B cell (primary cell): ENCODE measurements at regions not wholly inside any gene's neighbourhood (a gene's known extent, or its start where the extent isn't known, plus 50 kb on each side); places are given as distances from the start of the nearest gene placed in this dataset.

Experiments used
- ATAC-seq: fragments of 200-7000 bp; cut with Tn5 transposase; one replicate; pipeline ENCODE4 v1.10.0; 2021; ENCODE audit warnings: low read depth, mild to moderate bottlenecking, moderate number of reproducible peaks, moderate library complexity
- CTCF ChIA-PET: fragments of 350-600 bp; sonication (Branson Sonifier 250); formaldehyde crosslinking; loops from one replicate; lab custom pipeline; 2021; ENCODE audit warnings: antibody characterized with exemption, inconsistent platforms; lab: Charles Lee
- POLR2A ChIA-PET: fragments of 350-600 bp; sonication (Branson Sonifier 250); formaldehyde crosslinking; loops from one replicate; lab custom pipeline; 2021; ENCODE audit warnings: antibody characterized with exemption; lab: Charles Lee
- DNase-seq: peaks from one replicate; pipeline ENCODE4 v3.0.0; 2013
- H2AFZ ChIP-seq: 2 replicates; pipeline ENCODE4 v1.6.1; 2012; ENCODE audit warnings: mild to moderate bottlenecking, low read depth, low read length; ENCODE audit not compliant: insufficient read depth, poor library complexity, severe bottlenecking
- H3K27ac ChIP-seq, 2 donors: 1 replicate in 1 of 2; 2 replicates in 1 of 2; pipeline ENCODE4 v1.5.1; 2012 to 2013; ENCODE audit warnings: low read length in 2 of 2, mild to moderate bottlenecking in 2 of 2, moderate library complexity in 1 of 2
- H3K27me3 ChIP-seq, 4 experiments: fragments of 200-600 bp in 1 of 4; sonication (generic) in 1 of 4; replicated peaks in 1 of 4; 1 replicate in 2 of 4; 2 replicates in 2 of 4; pipeline versions ENCODE4 v1.6.1 to v1.7.0; 2013 to 2016; ENCODE audit warnings: low read length in 3 of 4, mild to moderate bottlenecking in 2 of 4, mixed read lengths in 1 of 4, moderate library complexity in 1 of 4; ENCODE audit not compliant: insufficient read depth in 4 of 4, control insufficient read depth in 3 of 4; ENCODE audit errors: control extremely low read depth in 1 of 4
- H3K36me3 ChIP-seq, 2 experiments: replicated peaks in 1 of 2; 1 replicate in 1 of 2; 2 replicates in 1 of 2; pipeline versions ENCODE4 v1.6.1 to v1.7.1; 2013; ENCODE audit warnings: low read length in 1 of 2; ENCODE audit not compliant: insufficient read depth in 2 of 2, control insufficient read depth in 1 of 2; ENCODE audit errors: control extremely low read depth in 1 of 2, extremely low read depth in 1 of 2
- H3K4me1 ChIP-seq, 2 donors: fragments of 200-600 bp in 1 of 2; sonication (generic) in 1 of 2; 1 replicate in 1 of 2; 2 replicates in 1 of 2; pipeline versions ENCODE4 v1.5.1 to v1.6.1; 2013 to 2017; ENCODE audit warnings: low read length in 2 of 2; ENCODE audit not compliant: control insufficient read depth in 2 of 2, insufficient read depth in 2 of 2
- H3K4me2 ChIP-seq: replicated peaks from 2 replicates; pipeline ENCODE3; 2012; ENCODE audit warnings: mild to moderate bottlenecking, low read depth, low read length; ENCODE audit not compliant: poor library complexity, severe bottlenecking
- H3K4me3 ChIP-seq, 5 experiments: fragments of 200-600 bp in 1 of 5; sonication (generic) in 1 of 5; 1 replicate in 3 of 5; 2 replicates in 2 of 5; pipeline versions ENCODE4 v1.5.1 to v1.7.0; 2011 to 2016; ENCODE audit warnings: low read length in 4 of 5, mild to moderate bottlenecking in 4 of 5, low read depth in 2 of 5, control low read depth in 1 of 5, moderate library complexity in 1 of 5; ENCODE audit not compliant: insufficient read depth in 1 of 5; ENCODE audit errors: control extremely low read depth in 1 of 5, extremely low read depth in 1 of 5
- H3K79me2 ChIP-seq: fragments of 200-600 bp; sonication (generic); one replicate; pipeline ENCODE4 v1.6.0; 2016; ENCODE audit warnings: low read length; ENCODE audit not compliant: control insufficient read depth, insufficient read depth
- H3K9ac ChIP-seq: fragments of 200-600 bp; sonication (generic); 2 replicates; pipeline ENCODE4 v1.6.1; 2017; ENCODE audit warnings: mild to moderate bottlenecking, low read length, moderate library complexity
- H3K9me3 ChIP-seq, 3 donors: one replicate each; pipeline versions ENCODE4 v1.6.1 to v1.7.1; 2013; ENCODE audit warnings: low read length in 2 of 3; ENCODE audit not compliant: control insufficient read depth in 2 of 3, insufficient read depth in 1 of 3; ENCODE audit errors: control extremely low read depth in 1 of 3
- H4K20me1 ChIP-seq: 2 replicates; pipeline ENCODE4 v1.6.0; 2012; ENCODE audit warnings: mild to moderate bottlenecking, low read length; ENCODE audit not compliant: insufficient read depth, control insufficient read depth, poor library complexity, severe bottlenecking
- H3K27ac Mint-ChIP-seq: one replicate; pipeline ENCODE4 v1.8.0; 2021; ENCODE audit warnings: mixed read lengths
- H3K27me3 Mint-ChIP-seq: one replicate; pipeline ENCODE4 v1.8.0; 2021; ENCODE audit warnings: mixed read lengths
- H3K4me1 Mint-ChIP-seq: one replicate; pipeline ENCODE4 v1.8.0; 2021; ENCODE audit warnings: mixed read lengths
- H3K4me3 Mint-ChIP-seq: one replicate; pipeline ENCODE4 v1.8.0; 2021; ENCODE audit warnings: mixed read lengths
- H3K9me3 Mint-ChIP-seq: one replicate; pipeline ENCODE4 v1.8.0; 2022; ENCODE audit warnings: mixed read lengths; ENCODE audit not compliant: insufficient read depth
- CTCF ChIP-seq: fragments of 200-600 bp; IDR thresholded peaks from one replicate; pipeline ENCODE4 v1.8.0; 2022; ENCODE audit warnings: antibody characterized with exemption, mild to moderate bottlenecking
- EZH2 ChIP-seq: IDR thresholded peaks from 2 replicates; pipeline ENCODE4 v1.6.1; 2012; ENCODE audit warnings: borderline replicate concordance, low read depth, mild to moderate bottlenecking, moderate library complexity, low read length; ENCODE audit not compliant: insufficient read depth, poor library complexity, severe bottlenecking
- WGBS: methylation state at CpG from one replicate; pipeline ENCODE4 v1.1.5; 2013; ENCODE audit warnings: missing lambda C conversion rate; ENCODE audit not compliant: insufficient coverage; 5-methylcytosine and 5-hydroxymethylcytosine counted together
- intact Hi-C: fragments of 100-400 bp; cut with micrococcal nuclease; formaldehyde crosslinking; loops from one replicate; pipeline ENCODE4 v1.10.0; 2022

GRCh38 chr15:81433462-81433861 lies 59.4 kb upstream of the TMC3 start:
- Histone ChIP-seq H3K4me2 (no peak overlapping the region), H3K36me3 (no peaks in the 10 kb centered on the region), H3K79me2 (no peaks in the 10 kb centered on the region), H3K9ac (no peak overlapping the region), H3K9me3 (no peaks in the 10 kb centered on the region), H3K4me3 (no peak overlapping the region), H2AFZ (no peak overlapping the region), H3K27ac (no peak overlapping the region), H3K27me3 (peaks cover 0 to 6% (median 2%) of the 10 kb centered on the region in 4 experiments), H4K20me1 (no peaks in the 10 kb centered on the region), H3K4me1 (no peaks in the 10 kb centered on the region)
- peaks cover 3% of the 10 kb centered on the region for H3K9me3 Mint-ChIP-seq
- CTCF ChIA-PET: no interaction called here
- H3K27ac Mint-ChIP-seq: no peak overlapping the region
- POLR2A ChIA-PET: no interaction called here
- H3K4me3 Mint-ChIP-seq: no peak overlapping the region
- ATAC-seq: no peak
- H3K27me3 Mint-ChIP-seq: peaks cover 34% of the 10 kb centered on the region
- WGBS: 100% methylated on average over 1 of the region's 3 CpGs
- no peak for TF ChIP-seq CTCF
- no peak for TF ChIP-seq EZH2
- DNase-seq: no peak
- no peaks in the 10 kb centered on the region for H3K4me1 Mint-ChIP-seq
- intact Hi-C loops: no loop called here

GRCh38 chr15:81432179-81432578 lies 58.2 kb upstream of the TMC3 start:
- peaks cover 0 to 6% (median 2%) of the 10 kb centered on the region in 4 experiments for H3K27me3 ChIP-seq
- no CpG with 5 or more reads among the region's 2 CpGs for WGBS
- H3K36me3 ChIP-seq: no peaks in the 10 kb centered on the region
- no peak overlapping the region for H3K9ac ChIP-seq
- no peak overlapping the region for H2AFZ ChIP-seq
- no peaks in the 10 kb centered on the region for H3K4me1 Mint-ChIP-seq
- peaks cover 29% of the 10 kb centered on the region for H3K27me3 Mint-ChIP-seq
- TF ChIP-seq CTCF: no peak
- TF ChIP-seq EZH2: no peak
- no peak overlapping the region for H3K4me3 ChIP-seq
- CTCF ChIA-PET: no interaction called here
- no peak overlapping the region for H3K27ac ChIP-seq
- H3K9me3 ChIP-seq: no peaks in the 10 kb centered on the region
- no peak overlapping the region for H3K4me3 Mint-ChIP-seq
- H4K20me1 ChIP-seq: no peaks in the 10 kb centered on the region
- ATAC-seq (no peak), DNase-seq (no peak)
- H3K79me2 ChIP-seq: no peaks in the 10 kb centered on the region
- intact Hi-C loops: no loop called here
- POLR2A ChIA-PET: no interaction called here
- H3K9me3 Mint-ChIP-seq: peaks cover 3% of the 10 kb centered on the region
- H3K27ac Mint-ChIP-seq: no peak overlapping the region
- no peak overlapping the region for H3K4me2 ChIP-seq
- no peaks in the 10 kb centered on the region for H3K4me1 ChIP-seq
